ENCODE measurements at regions not wholly inside any gene's neighbourhood (a gene's known extent, or its start where the extent isn't known, plus 50 kb on each side); places are given as distances from the start of the nearest gene placed in this dataset.

GRCh38 chr4:12452291-12452690, 1023.6 kb upstream of the HS3ST1 start:
- no peak for TF ChIP-seq EZH2 (IDR thresholded peaks at IDR 0.05; ENCODE audit: low read length, unreplicated experiment)
- no peak for TF ChIP-seq CTCF (conservative IDR thresholded peaks at IDR 0.05; ENCODE audit: low read depth, low read length)

Data from PC-3 (cell line).